ENCODE measurements at regions not wholly inside any gene's neighbourhood (a gene's known extent, or its start where the extent isn't known, plus 50 kb on each side); places are given as distances from the start of the nearest gene placed in this dataset.
"Not testable (repeated sequence)": the region's sequence is repeated elsewhere in the genome, so short reads cannot be mapped to it uniquely, and the experiment has no call there.

DNA sequence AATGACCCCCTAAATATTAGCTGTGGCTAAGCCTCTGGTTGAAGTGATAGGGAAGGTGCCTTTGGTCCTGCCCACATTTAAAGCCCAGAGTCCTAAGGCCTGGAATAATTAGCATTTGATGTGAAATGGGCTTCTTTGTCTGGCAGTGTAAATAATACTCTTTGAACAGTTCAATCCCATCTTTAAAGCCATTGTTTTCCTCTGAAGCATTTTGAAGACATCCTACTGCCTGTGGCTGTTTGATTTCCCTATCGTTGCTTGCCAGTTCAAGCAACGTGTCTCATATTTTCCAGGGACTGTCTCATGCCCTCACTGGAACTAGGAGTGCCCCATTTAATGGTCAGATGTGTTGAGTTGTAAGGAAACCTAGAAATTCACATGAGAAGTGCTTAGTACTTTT lies 89.3 kb upstream of the BTN3A2 start:
- Histone ChIP-seq H3K4me3 (ENCODE audit: low read length in 2 of 2) (no peak overlapping the region), H3K9me3 (ENCODE audit: control insufficient read depth in 2 of 2, insufficient read depth in 1 of 2, low read length in 1 of 2) (no peaks in the 10 kb centered on the region), H3K4me1 (ENCODE audit: control insufficient read depth in 2 of 2, insufficient read depth in 2 of 2, low read length in 2 of 2) (peaks cover 6 to 43% of the 10 kb centered on the region in 2 donors), H3K27ac (ENCODE audit: low read depth in 1 of 2, low read length in 1 of 2) (no peak overlapping the region), H3K36me3 (ENCODE audit: control insufficient read depth in 2 of 2, insufficient read depth in 2 of 2, low read length in 1 of 2) (peaks cover 3 to 6% of the 10 kb centered on the region in 2 donors), H3K27me3 (ENCODE audit: control insufficient read depth in 2 of 2, insufficient read depth in 1 of 2, low read length in 1 of 2) (no peaks in the 10 kb centered on the region)
- DNase-seq (ENCODE audit: low read depth in 6 of 9, low spot score in 9 of 9), result no peak
- WGBS, result 94% methylated on average over 2 of the region's 2 CpGs

DNA sequence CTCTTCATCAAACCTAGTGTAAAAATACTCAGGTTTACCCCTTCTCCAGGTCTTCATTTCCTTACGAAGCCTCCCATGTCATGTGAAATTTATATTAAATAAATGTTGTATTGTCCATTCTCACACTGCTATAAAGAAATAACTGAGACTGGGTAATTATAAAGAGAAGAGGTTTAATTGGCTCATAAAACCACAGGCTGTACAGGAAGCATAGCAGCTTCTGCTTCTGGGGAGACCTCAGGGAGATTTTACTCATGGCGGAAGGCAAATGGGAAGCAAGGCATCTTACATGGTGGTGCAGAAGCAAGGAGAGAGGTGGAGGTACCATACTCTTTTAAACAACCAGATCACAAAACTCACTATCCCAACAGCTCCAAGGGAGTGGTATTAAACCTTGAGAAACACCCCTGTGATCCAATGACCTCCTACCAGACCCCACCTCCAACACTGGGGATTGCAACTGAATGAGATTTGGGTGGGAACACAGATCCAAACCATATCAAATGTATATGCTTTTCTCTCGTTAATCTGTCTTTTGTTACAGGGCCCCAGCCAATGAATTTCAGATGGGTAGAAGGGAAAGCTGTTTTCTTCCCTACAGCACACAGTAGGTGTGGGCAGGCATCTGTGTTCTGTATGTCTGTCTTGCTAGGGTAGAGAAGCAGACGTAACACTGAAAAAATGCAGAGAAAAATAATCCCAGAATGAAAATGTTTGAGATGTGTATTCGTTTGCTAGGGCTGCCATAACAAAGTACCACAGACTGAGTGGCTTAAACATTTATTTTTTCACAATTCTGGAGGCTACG lies 88.0 kb upstream of the BTN3A2 start:
- H3K9me3 ChIP-seq (ENCODE audit: control insufficient read depth in 2 of 2, insufficient read depth in 1 of 2, low read length in 1 of 2), result no peaks in the 10 kb centered on the region
- no peak for DNase-seq (ENCODE audit: low read depth in 6 of 9, low spot score in 9 of 9)
- H3K27me3 ChIP-seq (ENCODE audit: control insufficient read depth in 2 of 2, insufficient read depth in 1 of 2, low read length in 1 of 2), result no peaks in the 10 kb centered on the region
- no peak overlapping the region for H3K4me3 ChIP-seq (ENCODE audit: low read length in 2 of 2)
- H3K4me1 ChIP-seq (ENCODE audit: control insufficient read depth in 2 of 2, insufficient read depth in 2 of 2, low read length in 2 of 2), result peaks cover 0 to 39% of the 10 kb centered on the region in 2 donors
- no peak overlapping the region for H3K27ac ChIP-seq (ENCODE audit: low read depth in 1 of 2, low read length in 1 of 2)
- 89% methylated on average over 6 of the region's 6 CpGs for WGBS
- peaks cover 10 to 13% of the 10 kb centered on the region in 2 donors for H3K36me3 ChIP-seq (ENCODE audit: control insufficient read depth in 2 of 2, insufficient read depth in 2 of 2, low read length in 1 of 2)

DNA sequence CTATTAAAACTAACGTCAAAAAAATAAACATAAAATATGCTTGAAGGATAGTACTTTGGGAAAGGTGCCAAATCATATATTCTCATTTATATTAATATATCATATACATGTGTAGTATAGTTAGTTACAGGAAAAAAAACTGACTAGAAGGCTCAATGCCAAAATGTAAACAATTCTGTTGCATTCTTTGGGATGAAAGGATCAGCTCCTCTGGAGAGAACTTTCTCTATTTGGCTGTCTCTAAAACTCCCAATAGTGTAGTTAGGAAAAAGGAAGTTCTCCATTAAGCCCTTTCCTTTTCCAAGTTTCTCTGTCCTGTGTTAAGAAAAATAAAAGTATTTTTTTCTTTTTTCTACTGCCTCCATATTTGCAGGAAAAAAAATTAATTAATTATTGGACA lies 86.5 kb upstream of the BTN3A2 start:
- Histone ChIP-seq H3K9me3 (ENCODE audit: control insufficient read depth in 2 of 2, insufficient read depth in 1 of 2, low read length in 1 of 2) (peaks cover 0 to 4% of the 10 kb centered on the region in 2 donors), H3K4me3 (ENCODE audit: low read length in 2 of 2) (no peak overlapping the region), H3K27me3 (ENCODE audit: control insufficient read depth in 2 of 2, insufficient read depth in 1 of 2, low read length in 1 of 2) (no peaks in the 10 kb centered on the region), H3K4me1 (ENCODE audit: control insufficient read depth in 2 of 2, insufficient read depth in 2 of 2, low read length in 2 of 2) (peaks cover 11 to 39% of the 10 kb centered on the region in 2 donors), H3K36me3 (ENCODE audit: control insufficient read depth in 2 of 2, insufficient read depth in 2 of 2, low read length in 1 of 2) (peaks cover 10 to 13% of the 10 kb centered on the region in 2 donors), H3K27ac (ENCODE audit: low read depth in 1 of 2, low read length in 1 of 2) (no peak overlapping the region)
- WGBS, result 96% methylated on average over 1 of the region's 1 CpG
- DNase-seq (ENCODE audit: low read depth in 6 of 9, low spot score in 9 of 9), result no peak

DNA sequence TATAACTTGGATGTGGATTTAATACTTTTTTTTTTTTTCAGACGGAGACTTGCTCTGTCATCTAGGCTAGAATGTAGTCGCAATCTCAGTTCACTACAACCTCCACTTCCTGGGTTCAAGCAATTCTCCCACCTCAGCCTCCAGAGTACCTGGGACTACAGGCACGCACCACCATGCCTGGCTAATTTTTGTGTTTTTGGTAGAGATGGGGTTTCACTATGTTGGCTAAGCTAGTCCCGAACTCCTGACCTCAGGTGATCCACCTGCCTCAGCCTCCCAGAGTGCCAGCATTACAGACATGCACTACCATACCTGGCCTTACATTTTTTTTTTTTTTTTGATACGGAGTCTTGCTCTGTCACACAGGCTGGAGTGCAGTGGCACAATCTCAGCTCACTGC lies 85.6 kb upstream of the BTN3A2 start:
- not testable (repeated sequence) for H3K9me3 ChIP-seq (ENCODE audit: control insufficient read depth in 2 of 2, insufficient read depth in 1 of 2, low read length in 1 of 2); H3K4me3 ChIP-seq (ENCODE audit: low read length in 2 of 2); DNase-seq (ENCODE audit: low read depth in 6 of 9, low spot score in 9 of 9); H3K27ac ChIP-seq (ENCODE audit: low read depth in 1 of 2, low read length in 1 of 2); H3K27me3 ChIP-seq (ENCODE audit: control insufficient read depth in 2 of 2, insufficient read depth in 1 of 2, low read length in 1 of 2)
- peaks cover 10 to 13% of the 10 kb centered on the region in 2 donors for H3K36me3 ChIP-seq (ENCODE audit: control insufficient read depth in 2 of 2, insufficient read depth in 2 of 2, low read length in 1 of 2)
- peaks cover 14 to 45% of the 10 kb centered on the region in 2 donors for H3K4me1 ChIP-seq (ENCODE audit: control insufficient read depth in 2 of 2, insufficient read depth in 2 of 2, low read length in 2 of 2)
- 97% methylated on average over 5 of the region's 5 CpGs for WGBS

DNA sequence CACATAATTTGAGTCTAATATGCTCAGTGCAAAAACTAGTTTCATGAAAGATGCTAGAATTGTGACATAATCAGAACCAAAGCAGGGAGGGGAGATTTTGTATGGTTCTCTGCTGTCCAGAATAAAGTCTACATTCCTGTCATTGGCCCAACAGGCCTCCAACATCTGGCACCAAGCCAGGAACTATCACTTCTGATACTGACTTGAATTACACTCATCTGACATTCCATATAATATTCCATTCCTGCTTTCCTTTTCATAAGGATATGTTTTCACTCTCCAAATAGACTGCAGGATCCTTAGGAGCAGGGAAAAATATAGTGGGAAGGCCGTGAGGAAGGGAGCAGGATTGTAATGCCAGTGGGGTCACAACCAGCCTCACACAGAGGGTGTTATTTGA lies 84.6 kb upstream of the BTN3A2 start:
- H3K36me3 ChIP-seq (ENCODE audit: control insufficient read depth in 2 of 2, insufficient read depth in 2 of 2, low read length in 1 of 2), result peaks cover 10 to 13% of the 10 kb centered on the region in 2 donors

DNA sequence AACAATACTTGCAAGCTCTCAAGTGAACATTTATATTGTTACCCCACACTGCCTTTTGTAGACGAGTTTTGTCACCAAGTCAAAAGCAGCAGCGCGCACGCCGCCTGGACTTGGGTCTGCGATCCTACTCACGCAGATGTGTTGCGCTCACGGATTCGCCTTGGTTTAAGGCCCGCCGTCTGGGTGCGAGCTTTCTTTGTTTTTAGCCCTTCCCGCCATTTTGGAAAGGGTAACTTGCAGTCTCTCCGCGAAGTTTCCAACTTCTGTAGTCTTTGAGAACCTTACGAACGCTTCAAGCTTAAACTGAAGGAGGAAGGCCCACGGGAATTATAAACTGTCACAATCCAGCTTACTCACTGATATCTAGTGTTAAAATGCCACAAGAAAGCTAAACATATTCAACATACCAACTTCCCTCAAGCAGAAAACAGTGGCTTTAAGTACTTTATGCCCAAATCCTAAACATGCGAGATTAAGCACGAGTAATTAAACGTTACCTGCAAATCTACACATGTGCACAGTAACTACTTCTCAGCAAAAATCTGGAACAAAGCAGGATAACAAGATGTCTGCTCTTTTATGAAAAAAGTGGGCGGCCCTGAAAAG lies 80.4 kb upstream of the BTN3A2 start:
- under 1% methylated on average over 23 of the region's 23 CpGs for WGBS
- Histone ChIP-seq H3K27ac (ENCODE audit: low read depth in 1 of 2, low read length in 1 of 2) (peak overlapping the region; percentile 100), H3K27me3 (ENCODE audit: control insufficient read depth in 2 of 2, insufficient read depth in 1 of 2, low read length in 1 of 2) (no peaks in the 10 kb centered on the region), H3K36me3 (ENCODE audit: control insufficient read depth in 2 of 2, insufficient read depth in 2 of 2, low read length in 1 of 2) (peaks cover 7 to 13% of the 10 kb centered on the region in 2 donors), H3K9me3 (ENCODE audit: control insufficient read depth in 2 of 2, insufficient read depth in 1 of 2, low read length in 1 of 2) (peaks cover 0 to 21% of the 10 kb centered on the region in 2 donors), H3K4me1 (ENCODE audit: control insufficient read depth in 2 of 2, insufficient read depth in 2 of 2, low read length in 2 of 2) (peaks cover 14 to 29% of the 10 kb centered on the region in 2 donors), H3K4me3 (ENCODE audit: low read length in 2 of 2) (peak overlapping the region; percentile 70 to 80)
- DNase-seq (ENCODE audit: low read depth in 6 of 9, low spot score in 9 of 9), result peak in 7 of 9 donors; percentile 57 to 88 (median 68)

More for the DNA sequence above, 84.6 kb upstream of the BTN3A2 start:
- Histone ChIP-seq H3K4me3 (ENCODE audit: low read length in 2 of 2) (no peak overlapping the region), H3K9me3 (ENCODE audit: control insufficient read depth in 2 of 2, insufficient read depth in 1 of 2, low read length in 1 of 2) (peaks cover 0 to 9% of the 10 kb centered on the region in 2 donors), H3K27me3 (ENCODE audit: control insufficient read depth in 2 of 2, insufficient read depth in 1 of 2, low read length in 1 of 2) (no peaks in the 10 kb centered on the region), H3K4me1 (ENCODE audit: control insufficient read depth in 2 of 2, insufficient read depth in 2 of 2, low read length in 2 of 2) (peaks cover 14 to 38% of the 10 kb centered on the region in 2 donors), H3K27ac (ENCODE audit: low read depth in 1 of 2, low read length in 1 of 2) (peak overlapping the region in 1 of 2 donors; percentile 10)
- 95% methylated on average over 1 of the region's 1 CpG for WGBS
- DNase-seq (ENCODE audit: low read depth in 6 of 9, low spot score in 9 of 9), result no peak

DNA sequence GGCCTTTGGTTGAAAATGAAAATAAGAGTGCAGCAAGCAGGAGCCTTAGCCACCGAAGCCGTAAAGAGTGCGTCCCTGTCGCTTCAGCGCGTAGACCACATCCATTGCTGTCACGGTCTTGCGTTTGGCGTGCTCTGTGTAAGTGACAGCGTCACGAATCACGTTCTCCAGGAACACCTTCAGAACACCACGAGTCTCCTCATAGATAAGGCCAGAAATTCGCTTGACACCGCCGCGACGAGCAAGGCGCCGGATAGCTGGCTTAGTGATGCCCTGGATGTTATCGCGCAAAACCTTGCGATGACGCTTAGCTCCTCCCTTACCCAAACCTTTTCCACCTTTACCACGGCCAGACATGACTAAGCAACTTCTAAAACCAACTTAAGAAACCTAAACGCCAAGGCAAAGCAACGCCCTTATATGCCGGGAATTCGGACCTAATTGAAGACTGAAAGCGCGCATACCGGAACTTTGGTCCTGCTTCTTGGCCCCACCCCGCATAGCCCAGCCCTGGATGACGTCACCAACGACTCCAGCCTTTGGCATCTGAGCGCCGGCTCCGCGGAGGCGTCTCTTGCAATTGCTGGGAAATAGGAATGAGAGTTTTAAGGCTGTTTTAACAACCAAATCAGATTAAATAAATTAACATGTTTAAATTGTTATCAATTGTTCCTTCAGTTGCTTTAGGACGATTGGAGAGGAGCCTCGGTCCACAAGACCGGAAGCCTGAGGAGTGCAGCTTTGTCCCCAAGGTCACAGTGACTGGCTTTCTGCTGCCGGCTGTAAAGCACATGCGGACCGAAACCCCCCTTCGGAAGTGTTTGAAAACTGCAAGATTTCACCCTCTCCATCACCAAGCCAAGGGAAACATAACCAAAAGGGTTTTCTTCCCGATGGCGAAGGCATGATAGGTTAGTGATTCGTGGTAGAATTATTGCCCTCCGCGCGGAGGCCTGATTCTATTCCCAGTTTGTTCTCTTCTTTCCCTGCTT lies 79.6 kb upstream of the BTN3A2 start:
- Histone ChIP-seq H3K36me3 (ENCODE audit: control insufficient read depth in 2 of 2, insufficient read depth in 2 of 2, low read length in 1 of 2) (peaks cover 6 to 12% of the 10 kb centered on the region in 2 donors), H3K4me1 (ENCODE audit: control insufficient read depth in 2 of 2, insufficient read depth in 2 of 2, low read length in 2 of 2) (peaks cover 14 to 28% of the 10 kb centered on the region in 2 donors), H3K27me3 (ENCODE audit: control insufficient read depth in 2 of 2, insufficient read depth in 1 of 2, low read length in 1 of 2) (no peaks in the 10 kb centered on the region), H3K27ac (ENCODE audit: low read depth in 1 of 2, low read length in 1 of 2) (peak overlapping the region; percentile 100), H3K9me3 (ENCODE audit: control insufficient read depth in 2 of 2, insufficient read depth in 1 of 2, low read length in 1 of 2) (peaks cover 0 to 21% of the 10 kb centered on the region in 2 donors), H3K4me3 (ENCODE audit: low read length in 2 of 2) (peak overlapping the region; percentile 70 to 80)
- WGBS, result under 1% methylated on average over 53 of the region's 53 CpGs
- peak; percentile 98 to 100 (median 100) for DNase-seq (ENCODE audit: low read depth in 6 of 9, low spot score in 9 of 9)

DNA sequence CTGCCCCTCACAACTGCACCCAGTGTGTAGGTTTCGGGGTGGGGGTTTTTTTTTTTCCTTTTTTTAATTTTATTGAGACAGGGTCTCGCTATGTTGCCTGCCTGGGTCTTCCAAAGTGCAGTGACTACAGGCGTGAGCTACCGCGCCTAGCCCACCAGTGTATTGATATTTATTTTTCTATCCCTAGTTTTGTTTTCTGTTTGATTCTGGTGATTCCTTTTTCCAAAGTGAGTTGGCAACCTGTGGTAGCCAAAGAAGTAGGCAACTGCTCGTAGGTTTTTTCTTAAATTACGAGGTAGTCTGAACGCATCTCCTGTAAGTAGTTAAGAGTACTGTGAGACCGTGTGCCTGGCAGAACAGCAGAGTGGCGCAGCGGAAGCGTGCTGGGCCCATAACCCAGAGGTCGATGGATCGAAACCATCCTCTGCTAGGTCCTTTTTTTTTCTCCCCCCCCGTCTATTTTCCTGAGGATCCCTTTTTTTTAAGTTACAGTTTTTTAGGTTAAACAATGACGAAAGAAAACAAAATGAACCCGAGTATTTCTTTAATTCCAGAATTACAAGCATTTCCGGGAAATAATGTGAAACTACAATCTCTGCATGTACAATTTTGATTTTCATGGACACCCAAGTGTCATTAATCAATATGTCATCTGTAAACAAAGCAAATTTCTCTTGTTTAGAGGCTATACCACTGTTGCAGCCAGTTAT lies 78.7 kb upstream of the BTN3A2 start:
- peak; percentile 75 to 96 (median 93) for DNase-seq (ENCODE audit: low read depth in 6 of 9, low spot score in 9 of 9)
- Histone ChIP-seq H3K27ac (ENCODE audit: low read depth in 1 of 2, low read length in 1 of 2) (peak overlapping the region; percentile 100), H3K4me1 (ENCODE audit: control insufficient read depth in 2 of 2, insufficient read depth in 2 of 2, low read length in 2 of 2) (peaks cover 14 to 21% of the 10 kb centered on the region in 2 donors), H3K36me3 (ENCODE audit: control insufficient read depth in 2 of 2, insufficient read depth in 2 of 2, low read length in 1 of 2) (peaks cover 0 to 3% of the 10 kb centered on the region in 2 donors), H3K27me3 (ENCODE audit: control insufficient read depth in 2 of 2, insufficient read depth in 1 of 2, low read length in 1 of 2) (no peaks in the 10 kb centered on the region), H3K4me3 (ENCODE audit: low read length in 2 of 2) (peak overlapping the region; percentile 70 to 80), H3K9me3 (ENCODE audit: control insufficient read depth in 2 of 2, insufficient read depth in 1 of 2, low read length in 1 of 2) (peaks cover 0 to 21% of the 10 kb centered on the region in 2 donors)
- WGBS, result 5% methylated on average over 18 of the region's 18 CpGs
